SK-N-SH (cell line): ENCODE measurements at regions not wholly inside any gene's neighbourhood (a gene's known extent, or its start where the extent isn't known, plus 50 kb on each side); places are given as distances from the start of the nearest gene placed in this dataset.

Experiments
- GATA2 ChIP-seq: sonication (generic); formaldehyde crosslinking; IDR thresholded peaks from 2 replicates; pipeline ENCODE4 v1.5.0; 2020; ENCODE audit warnings: mild to moderate bottlenecking, missing genetic modification reagents
- JUND ChIP-seq: IDR thresholded peaks from 2 replicates; pipeline ENCODE4 v1.4.0; 2012
- TAF1 ChIP-seq: IDR thresholded peaks from 2 replicates; pipeline ENCODE4 v1.6.1; 2012; ENCODE audit warnings: low read depth, mild to moderate bottlenecking, low read length, moderate library complexity, borderline replicate concordance
- TEAD4 ChIP-seq: IDR thresholded peaks from 2 replicates; pipeline ENCODE4 v1.4.0; 2012; ENCODE audit warnings: mild to moderate bottlenecking, borderline replicate concordance; ENCODE audit not compliant: insufficient read depth
- TF ChIP-seq, protein P1 (sequence below): fragments of 200-600 bp; sonication (generic); IDR thresholded peaks from 2 replicates; pipeline ENCODE4 v1.6.1; 2017; ENCODE audit warnings: antibody characterized with exemption, mild to moderate bottlenecking, moderate library complexity

DNA sequence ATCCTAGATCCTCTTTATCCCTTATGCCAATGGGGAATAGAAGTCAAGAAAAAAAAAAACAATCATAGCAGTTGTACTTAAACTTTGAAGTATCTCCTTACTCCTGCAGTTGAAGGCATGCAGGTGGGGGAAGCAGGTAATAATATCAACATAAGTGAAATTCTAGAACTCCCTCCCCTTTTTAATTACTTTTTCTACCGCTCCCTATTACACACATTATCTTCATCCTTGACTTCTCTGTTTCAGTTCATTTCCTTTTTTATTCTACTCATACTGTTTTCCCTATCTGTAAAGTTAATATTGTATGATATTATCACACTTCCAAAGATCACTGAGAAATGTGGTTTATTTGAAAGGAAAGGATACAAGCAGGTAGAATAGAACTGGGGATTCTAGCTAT, 962.0 kb downstream of the PLA2G4A start:
- TF ChIP-seq, protein P1, sequence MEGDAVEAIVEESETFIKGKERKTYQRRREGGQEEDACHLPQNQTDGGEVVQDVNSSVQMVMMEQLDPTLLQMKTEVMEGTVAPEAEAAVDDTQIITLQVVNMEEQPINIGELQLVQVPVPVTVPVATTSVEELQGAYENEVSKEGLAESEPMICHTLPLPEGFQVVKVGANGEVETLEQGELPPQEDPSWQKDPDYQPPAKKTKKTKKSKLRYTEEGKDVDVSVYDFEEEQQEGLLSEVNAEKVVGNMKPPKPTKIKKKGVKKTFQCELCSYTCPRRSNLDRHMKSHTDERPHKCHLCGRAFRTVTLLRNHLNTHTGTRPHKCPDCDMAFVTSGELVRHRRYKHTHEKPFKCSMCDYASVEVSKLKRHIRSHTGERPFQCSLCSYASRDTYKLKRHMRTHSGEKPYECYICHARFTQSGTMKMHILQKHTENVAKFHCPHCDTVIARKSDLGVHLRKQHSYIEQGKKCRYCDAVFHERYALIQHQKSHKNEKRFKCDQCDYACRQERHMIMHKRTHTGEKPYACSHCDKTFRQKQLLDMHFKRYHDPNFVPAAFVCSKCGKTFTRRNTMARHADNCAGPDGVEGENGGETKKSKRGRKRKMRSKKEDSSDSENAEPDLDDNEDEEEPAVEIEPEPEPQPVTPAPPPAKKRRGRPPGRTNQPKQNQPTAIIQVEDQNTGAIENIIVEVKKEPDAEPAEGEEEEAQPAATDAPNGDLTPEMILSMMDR, result no peak
- TF ChIP-seq GATA2 (no peak), JUND (no peak), TAF1 (no peak), TEAD4 (no peak)
